HCT116 (cell line): ENCODE measurements at regions not wholly inside any gene's neighbourhood (a gene's known extent, or its start where the extent isn't known, plus 50 kb on each side); places are given as distances from the start of the nearest gene placed in this dataset.

Experiments
- ATF3 ChIP-seq: IDR thresholded peaks from 2 replicates; pipeline ENCODE4 v1.6.1; 2012
- CTCF ChIP-seq, 3 experiments: fragments of 200-600 bp in 1 of 3; sonication (generic) in 1 of 3; IDR thresholded peaks in 2 of 3; conservative IDR thresholded peaks in 1 of 3; 2 replicates each; pipeline ENCODE4 v1.5.1; 2012 to 2017; ENCODE audit warnings: low read depth in 2 of 3, low read length in 2 of 3, antibody characterized with exemption in 1 of 3, borderline replicate concordance in 1 of 3, control low read depth in 1 of 3, mild to moderate bottlenecking in 1 of 3, mixed read lengths in 1 of 3, mixed run types in 1 of 3, moderate library complexity in 1 of 3; ENCODE audit not compliant: insufficient read depth in 1 of 3
- EZH2 ChIP-seq: fragments of 200-600 bp; sonication (generic); IDR thresholded peaks from 2 replicates; pipeline ENCODE4 v1.6.1; 2017; ENCODE audit warnings: antibody characterized with exemption, mixed run types
- JUND ChIP-seq: IDR thresholded peaks from 2 replicates; pipeline ENCODE4 v1.6.1; 2012
- MAX ChIP-seq: IDR thresholded peaks from 2 replicates; pipeline ENCODE4 v1.6.1; 2012
- POLR2A ChIP-seq: IDR thresholded peaks from 2 replicates; pipeline ENCODE4 v1.7.0; 2011; ENCODE audit warnings: borderline replicate concordance; ENCODE audit not compliant: insufficient read depth, insufficient read length; ENCODE audit errors: extremely low read depth
- POLR2AphosphoS5 ChIP-seq: IDR thresholded peaks from 2 replicates; pipeline ENCODE4 v1.6.1; 2011; ENCODE audit warnings: mild to moderate bottlenecking, low read depth, low read length, moderate library complexity
- RAD21 ChIP-seq: IDR thresholded peaks from 2 replicates; pipeline ENCODE4 v1.6.1; 2012; ENCODE audit warnings: low read depth, mild to moderate bottlenecking
- REST ChIP-seq: IDR thresholded peaks from 2 replicates; pipeline ENCODE4 v1.6.1; 2012; ENCODE audit warnings: low read depth
- SIN3A ChIP-seq: IDR thresholded peaks from 2 replicates; pipeline ENCODE4 v1.6.1; 2012; ENCODE audit warnings: low read depth
- YY1 ChIP-seq: IDR thresholded peaks from 2 replicates; pipeline ENCODE4 v1.6.1; 2011; ENCODE audit warnings: low read length, low read depth, moderate library complexity, mild to moderate bottlenecking; ENCODE audit not compliant: insufficient replicate concordance; ENCODE audit errors: extremely low read depth
- ZBTB33 ChIP-seq: IDR thresholded peaks from 2 replicates; pipeline ENCODE4 v1.6.1; 2011; ENCODE audit warnings: mild to moderate bottlenecking, low read length, moderate library complexity; ENCODE audit not compliant: insufficient replicate concordance; ENCODE audit errors: extremely low read depth
- ZFX ChIP-seq: fragments of 450-650 bp; IDR thresholded peaks from 2 replicates; pipeline ENCODE4 v1.6.1; 2017

- TF ChIP-seq CTCF (IDR thresholded peaks at IDR 0.05 in 2 of 3, conservative IDR thresholded peaks at IDR 0.05 in 1 of 3; ENCODE audit: borderline replicate concordance in 1 of 3, insufficient read depth in 1 of 3, low read depth in 2 of 3, low read length in 2 of 3), result no peak
- no peak for TF ChIP-seq POLR2AphosphoS5
- no peak for TF ChIP-seq POLR2A
- TF ChIP-seq ATF3, result no peak
- no peak for TF ChIP-seq YY1
- no peak for TF ChIP-seq JUND
- no peak for TF ChIP-seq EZH2
- no peak for TF ChIP-seq ZBTB33
- no peak for TF ChIP-seq MAX
- TF ChIP-seq ZFX, result no peak
- no peak for TF ChIP-seq REST
- TF ChIP-seq RAD21, result no peak
- TF ChIP-seq SIN3A, result no peak
These were observed 90.6 kb upstream of the PPP2R2D start for GRCh38 chr10:131810036-131810804.
